ENCODE measurements at regions not wholly inside any gene's neighbourhood (a gene's known extent, or its start where the extent isn't known, plus 50 kb on each side); places are given as distances from the start of the nearest gene placed in this dataset.

DNA sequence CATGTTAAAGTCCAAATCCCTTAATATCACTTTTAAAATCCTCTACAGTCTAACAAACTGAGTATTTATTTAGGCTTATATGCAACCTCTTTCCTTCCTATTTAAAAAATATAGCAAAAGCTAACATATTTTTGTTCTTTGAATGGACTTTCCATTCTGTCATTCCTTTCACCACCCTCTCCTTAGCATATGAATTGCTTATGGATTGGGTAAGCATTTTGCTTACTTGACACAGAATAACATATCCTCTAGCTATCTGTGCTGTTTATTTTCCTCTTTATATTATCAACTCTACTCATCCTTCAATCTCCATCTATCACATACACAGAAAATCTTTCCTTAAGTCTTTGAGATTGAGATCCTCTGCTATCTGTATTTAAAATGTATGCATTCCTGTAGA, 206.1 kb upstream of the NEIL3 start:
- H3K9me3 Mint-ChIP-seq, result no peaks in the 10 kb centered on the region
- H3K4me3 Mint-ChIP-seq, result no peak overlapping the region
- H3K36me3 Mint-ChIP-seq (ENCODE audit: low read depth), result no peaks in the 10 kb centered on the region
- ChIA-PET POLR2A (no interaction called here), CTCF (no interaction called here)
- no peak for ATAC-seq (ENCODE audit: low read depth)
- no peak overlapping the region for H3K27ac Mint-ChIP-seq
- intact Hi-C loops (cut with micrococcal nuclease), result no loop called here
- no peak for DNase-seq
- H3K27me3 Mint-ChIP-seq, result no peaks in the 10 kb centered on the region
- TF ChIP-seq, protein P1, sequence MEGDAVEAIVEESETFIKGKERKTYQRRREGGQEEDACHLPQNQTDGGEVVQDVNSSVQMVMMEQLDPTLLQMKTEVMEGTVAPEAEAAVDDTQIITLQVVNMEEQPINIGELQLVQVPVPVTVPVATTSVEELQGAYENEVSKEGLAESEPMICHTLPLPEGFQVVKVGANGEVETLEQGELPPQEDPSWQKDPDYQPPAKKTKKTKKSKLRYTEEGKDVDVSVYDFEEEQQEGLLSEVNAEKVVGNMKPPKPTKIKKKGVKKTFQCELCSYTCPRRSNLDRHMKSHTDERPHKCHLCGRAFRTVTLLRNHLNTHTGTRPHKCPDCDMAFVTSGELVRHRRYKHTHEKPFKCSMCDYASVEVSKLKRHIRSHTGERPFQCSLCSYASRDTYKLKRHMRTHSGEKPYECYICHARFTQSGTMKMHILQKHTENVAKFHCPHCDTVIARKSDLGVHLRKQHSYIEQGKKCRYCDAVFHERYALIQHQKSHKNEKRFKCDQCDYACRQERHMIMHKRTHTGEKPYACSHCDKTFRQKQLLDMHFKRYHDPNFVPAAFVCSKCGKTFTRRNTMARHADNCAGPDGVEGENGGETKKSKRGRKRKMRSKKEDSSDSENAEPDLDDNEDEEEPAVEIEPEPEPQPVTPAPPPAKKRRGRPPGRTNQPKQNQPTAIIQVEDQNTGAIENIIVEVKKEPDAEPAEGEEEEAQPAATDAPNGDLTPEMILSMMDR (IDR thresholded peaks at IDR 0.05), result no peak
- no peaks in the 10 kb centered on the region for H3K4me1 Mint-ChIP-seq

DNA sequence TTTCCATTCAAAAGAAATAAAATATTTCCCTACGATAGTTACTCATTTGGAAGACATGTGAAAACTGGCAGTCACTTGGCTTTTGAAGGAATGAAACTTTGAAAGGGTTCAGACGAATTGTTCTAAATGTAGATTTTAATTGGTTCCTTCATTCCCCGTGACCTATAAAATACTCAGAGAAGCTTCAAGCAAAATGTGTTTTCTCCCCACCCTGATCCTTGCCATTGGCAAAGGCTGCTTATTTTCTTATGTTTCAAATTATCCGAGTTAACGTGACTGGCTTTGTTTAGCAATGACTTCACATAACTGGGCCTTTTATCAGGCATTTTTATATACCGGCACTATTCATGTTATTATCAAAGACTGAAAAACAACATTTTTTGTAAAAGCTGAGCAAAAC, 204.1 kb upstream of the NEIL3 start:
- Mint-ChIP-seq H3K4me3 (no peak overlapping the region), H3K9me3 (no peaks in the 10 kb centered on the region)
- intact Hi-C loops (cut with micrococcal nuclease), result no loop called here

DNA sequence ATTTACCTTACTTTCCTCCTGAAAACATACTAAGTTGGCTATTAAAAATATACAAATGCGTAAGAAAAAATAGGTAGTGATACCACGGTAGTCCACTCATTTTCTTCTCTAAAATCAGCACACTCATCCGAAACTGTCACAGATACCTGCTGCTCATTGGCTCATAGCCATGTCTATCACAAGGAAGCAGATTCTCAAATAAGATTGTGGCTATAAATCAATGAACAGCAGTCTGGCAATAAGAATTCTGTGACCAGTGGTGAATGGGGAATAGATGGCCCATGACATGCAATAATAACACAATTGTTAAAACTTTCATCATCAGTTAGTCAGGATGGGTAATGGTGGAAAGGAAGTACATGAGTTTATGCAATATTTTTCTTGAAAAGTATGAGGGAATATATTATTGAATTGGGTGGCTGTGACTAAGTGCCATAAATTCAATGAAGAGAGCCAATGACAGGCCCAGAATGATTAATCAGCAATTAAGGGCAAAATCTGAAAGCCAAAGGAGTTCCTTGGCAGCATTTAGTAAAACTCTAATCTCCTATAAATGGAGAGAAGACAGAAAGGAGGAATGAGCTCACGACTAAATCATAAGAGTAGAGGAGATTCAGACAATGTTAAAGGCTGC, 202.3 kb upstream of the NEIL3 start:
- TF ChIP-seq, protein P1 (IDR thresholded peaks at IDR 0.05), result no peak
- H3K36me3 Mint-ChIP-seq (ENCODE audit: low read depth), result no peaks in the 10 kb centered on the region
- no peaks in the 10 kb centered on the region for H3K4me1 Mint-ChIP-seq
- DNase-seq (no peak), ATAC-seq (ENCODE audit: low read depth) (no peak)
- peaks cover 1% of the 10 kb centered on the region for H3K9me3 Mint-ChIP-seq
- no peaks in the 10 kb centered on the region for H3K27me3 Mint-ChIP-seq
- intact Hi-C loops (cut with micrococcal nuclease), result no loop called here
- H3K27ac Mint-ChIP-seq, result no peak overlapping the region
- POLR2A ChIA-PET, result no interaction called here
- no peak overlapping the region for H3K4me3 Mint-ChIP-seq
- CTCF ChIA-PET, result no interaction called here

More for the DNA sequence above, 204.1 kb upstream of the NEIL3 start:
- DNase-seq (no peak), ATAC-seq (ENCODE audit: low read depth) (no peak)
- Mint-ChIP-seq H3K4me1 (no peaks in the 10 kb centered on the region), H3K27ac (no peak overlapping the region), H3K27me3 (no peaks in the 10 kb centered on the region), H3K36me3 (ENCODE audit: low read depth) (no peaks in the 10 kb centered on the region)
- CTCF ChIA-PET, result no interaction called here
- TF ChIP-seq, protein P1 (IDR thresholded peaks at IDR 0.05), result no peak
- POLR2A ChIA-PET, result no interaction called here

DNA sequence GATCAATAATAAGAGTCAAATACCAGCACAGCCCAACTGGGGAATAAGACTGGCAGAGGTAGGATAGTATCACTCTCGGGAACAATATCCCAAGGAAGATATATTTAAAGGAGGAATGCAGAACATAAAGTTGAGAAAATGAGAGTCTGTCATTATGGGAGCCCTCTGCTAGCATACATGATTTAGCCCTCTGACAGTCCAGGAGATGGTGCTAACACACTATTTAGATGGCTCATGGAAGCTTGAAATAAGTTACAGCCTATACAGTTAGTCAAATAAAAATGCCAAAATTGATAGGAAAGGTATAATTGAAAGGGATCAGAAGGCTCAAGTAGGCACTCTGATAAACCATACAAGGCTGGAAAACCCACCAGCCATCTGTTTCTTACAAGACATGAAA, 201.0 kb upstream of the NEIL3 start:
- no peaks in the 10 kb centered on the region for H3K36me3 Mint-ChIP-seq (ENCODE audit: low read depth)
- no peaks in the 10 kb centered on the region for H3K27me3 Mint-ChIP-seq
- ATAC-seq (ENCODE audit: low read depth), result no peak
- peaks cover 2% of the 10 kb centered on the region for H3K9me3 Mint-ChIP-seq
- DNase-seq, result no peak
- intact Hi-C loops (cut with micrococcal nuclease), result no loop called here
- CTCF ChIA-PET, result no interaction called here
- POLR2A ChIA-PET, result no interaction called here
- H3K4me1 Mint-ChIP-seq, result no peaks in the 10 kb centered on the region
- H3K4me3 Mint-ChIP-seq, result no peak overlapping the region
- TF ChIP-seq, protein P1 (IDR thresholded peaks at IDR 0.05), result no peak
- no peak overlapping the region for H3K27ac Mint-ChIP-seq

DNA sequence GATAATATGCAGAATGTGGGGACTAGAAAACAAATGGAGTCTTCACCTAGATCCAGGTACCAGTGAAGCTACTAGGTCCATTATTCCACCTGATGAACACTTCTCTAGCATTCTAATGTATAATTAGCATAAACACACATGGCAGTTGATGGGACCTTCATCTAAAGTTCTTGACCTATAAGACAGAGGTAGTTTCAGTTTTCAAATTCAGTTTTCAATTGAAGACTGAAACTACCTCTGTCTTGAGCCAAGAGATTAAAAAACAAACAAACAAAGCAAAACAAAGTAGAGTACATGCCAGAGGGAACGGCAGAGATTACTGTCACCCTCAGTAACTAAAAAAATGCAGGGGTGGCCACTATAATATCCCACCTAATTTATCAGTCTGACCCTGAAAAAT, 199.9 kb upstream of the NEIL3 start:
- ATAC-seq (ENCODE audit: low read depth) (no peak), DNase-seq (no peak)
- Mint-ChIP-seq H3K9me3 (peaks cover 2% of the 10 kb centered on the region), H3K27me3 (no peaks in the 10 kb centered on the region), H3K4me1 (no peaks in the 10 kb centered on the region), H3K4me3 (no peak overlapping the region), H3K36me3 (ENCODE audit: low read depth) (no peaks in the 10 kb centered on the region), H3K27ac (no peak overlapping the region)
- ChIA-PET CTCF (no interaction called here), POLR2A (no interaction called here)
- intact Hi-C loops (cut with micrococcal nuclease), result no loop called here
- TF ChIP-seq, protein P1 (IDR thresholded peaks at IDR 0.05), result no peak
